KMS-11 (cell line): ENCODE measurements at regions not wholly inside any gene's neighbourhood (a gene's known extent, or its start where the extent isn't known, plus 50 kb on each side); places are given as distances from the start of the nearest gene placed in this dataset.

ENCODE experiments used
- H2AFZ ChIP-seq: fragments of 200-600 bp; sonication (generic); 2 replicates; pipeline ENCODE4 v1.6.1; 2016; ENCODE audit warnings: antibody characterized with exemption, mixed run types, low read depth
- H3K27ac ChIP-seq: fragments of 200-600 bp; sonication (generic); 2 replicates; pipeline ENCODE4 v1.6.1; 2016; ENCODE audit warnings: mild to moderate bottlenecking, mixed run types
- H3K27me3 ChIP-seq: fragments of 200-600 bp; sonication (generic); 2 replicates; pipeline ENCODE4 v1.6.1; 2017; ENCODE audit warnings: mild to moderate bottlenecking, low read depth, mixed run types, moderate library complexity; ENCODE audit not compliant: insufficient read depth
- H3K36me3 ChIP-seq: fragments of 200-600 bp; sonication (generic); 2 replicates; pipeline ENCODE4 v1.6.1; 2017; ENCODE audit warnings: mild to moderate bottlenecking, mixed run types; ENCODE audit not compliant: insufficient read depth
- H3K4me1 ChIP-seq: fragments of 200-600 bp; sonication (generic); 2 replicates; pipeline ENCODE4 v1.6.1; 2016; ENCODE audit warnings: mild to moderate bottlenecking, low read depth, mixed run types; ENCODE audit not compliant: poor library complexity, severe bottlenecking
- H3K4me2 ChIP-seq: fragments of 200-600 bp; sonication (generic); 2 replicates; pipeline ENCODE4 v1.7.0; 2016; ENCODE audit warnings: mild to moderate bottlenecking, mixed run types
- H3K4me3 ChIP-seq: fragments of 200-600 bp; sonication (generic); IDR thresholded peaks from 2 replicates; pipeline ENCODE4 v1.6.1; 2017; ENCODE audit warnings: low read depth, low read length, mixed read lengths; ENCODE audit not compliant: insufficient read depth
- H3K79me2 ChIP-seq: fragments of 200-600 bp; sonication (generic); 2 replicates; pipeline ENCODE4 v1.6.1; 2016; ENCODE audit warnings: low read depth, mixed run types; ENCODE audit not compliant: insufficient read depth
- H3K9ac ChIP-seq: fragments of 200-600 bp; sonication (generic); 2 replicates; pipeline ENCODE4 v1.6.1; 2016; ENCODE audit warnings: mild to moderate bottlenecking, mixed run types
- H4K20me1 ChIP-seq: fragments of 200-600 bp; sonication (generic); 2 replicates; pipeline ENCODE4 v1.6.1; 2016; ENCODE audit warnings: mild to moderate bottlenecking, mixed run types; ENCODE audit not compliant: insufficient read depth
- CTCF ChIP-seq: fragments of 200-600 bp; sonication (generic); conservative IDR thresholded peaks from 2 replicates; pipeline ENCODE4 v1.6.1; 2017; ENCODE audit warnings: low read depth, mild to moderate bottlenecking, antibody characterized with exemption, low read length, moderate library complexity, mixed read lengths

GRCh38 chr2:240363746-240364581 is 71.5 kb upstream of the GPC1 start:
- Histone ChIP-seq H3K4me3 (no peak overlapping the region), H3K79me2 (no peaks in the 10 kb centered on the region), H2AFZ (no peak overlapping the region), H3K27me3 (no peaks in the 10 kb centered on the region; the same call in 1 of the 2 replicates), H3K4me2 (no peak overlapping the region), H3K9ac (no peak overlapping the region), H3K4me1 (no peaks in the 10 kb centered on the region), H4K20me1 (no peaks in the 10 kb centered on the region), H3K27ac (no peak overlapping the region), H3K36me3 (no peaks in the 10 kb centered on the region)
- no peak for TF ChIP-seq CTCF

- TF ChIP-seq CTCF = no peak
- Histone ChIP-seq H2AFZ (no peak overlapping the region), H3K4me1 (no peaks in the 10 kb centered on the region), H3K9ac (no peak overlapping the region), H3K4me3 (no peak overlapping the region), H4K20me1 (no peaks in the 10 kb centered on the region), H3K79me2 (no peaks in the 10 kb centered on the region), H3K4me2 (no peak overlapping the region), H3K36me3 (no peaks in the 10 kb centered on the region), H3K27me3 (no peaks in the 10 kb centered on the region; the same call in 1 of the 2 replicates), H3K27ac (no peak overlapping the region)
Measured at GRCh38 chr2:240364582-240364960, 70.9 kb upstream of the GPC1 start.

GRCh38 chr2:240364961-240365775 is 70.3 kb upstream of the GPC1 start:
- no peaks in the 10 kb centered on the region for H3K36me3 ChIP-seq
- no peaks in the 10 kb centered on the region for H3K4me1 ChIP-seq
- no peak for TF ChIP-seq CTCF
- H3K4me2 ChIP-seq = no peak overlapping the region
- no peak overlapping the region for H3K27ac ChIP-seq
- no peaks in the 10 kb centered on the region for H3K79me2 ChIP-seq
- H4K20me1 ChIP-seq = no peaks in the 10 kb centered on the region
- no peak overlapping the region for H3K9ac ChIP-seq
- no peak overlapping the region for H3K4me3 ChIP-seq
- no peak overlapping the region for H2AFZ ChIP-seq
- no peaks in the 10 kb centered on the region; the same call in 1 of the 2 replicates for H3K27me3 ChIP-seq

- Histone ChIP-seq H3K4me3 (no peak overlapping the region), H3K9ac (no peak overlapping the region), H3K27me3 (peaks cover 2% of the 10 kb centered on the region; the same call in 1 of the 2 replicates), H4K20me1 (no peaks in the 10 kb centered on the region), H3K27ac (no peak overlapping the region), H3K79me2 (no peaks in the 10 kb centered on the region), H2AFZ (no peak overlapping the region), H3K4me2 (no peak overlapping the region), H3K36me3 (no peaks in the 10 kb centered on the region), H3K4me1 (no peaks in the 10 kb centered on the region)
- no peak for TF ChIP-seq CTCF
Measured at GRCh38 chr2:240365971-240366471, 69.4 kb upstream of the GPC1 start.
